ENCODE measurements at regions not wholly inside any gene's neighbourhood (a gene's known extent, or its start where the extent isn't known, plus 50 kb on each side); places are given as distances from the start of the nearest gene placed in this dataset.

DNA sequence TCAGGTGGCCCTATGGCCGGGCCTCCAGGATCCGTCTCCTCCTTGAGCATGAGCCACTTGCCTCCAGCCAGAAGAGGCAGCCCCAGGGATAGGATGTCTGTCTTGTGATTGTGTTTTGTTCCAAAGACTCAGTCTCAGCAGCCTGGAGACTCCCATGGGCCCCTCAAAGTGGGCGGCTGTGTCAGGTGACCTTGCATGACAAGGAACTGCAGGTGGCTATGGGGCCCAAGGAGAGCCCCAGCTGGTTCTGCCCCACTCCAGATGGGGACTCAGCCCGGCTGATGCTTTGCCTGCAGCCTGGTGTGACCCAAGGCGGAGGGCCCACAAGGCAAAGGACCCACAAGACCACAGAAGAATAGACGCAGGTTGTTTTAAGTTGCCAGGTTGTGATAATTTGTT, 284.3 kb upstream of the IRX4 start:
- TF ChIP-seq POLR2AphosphoS5 (IDR thresholded peaks at IDR 0.05): no peak
- TF ChIP-seq CTCF (IDR thresholded peaks at IDR 0.05): no peak
- TF ChIP-seq POLR2A (IDR thresholded peaks at IDR 0.05): no peak
- no peak for TF ChIP-seq EP300 (IDR thresholded peaks at IDR 0.05)
